C4-2B (cell line): ENCODE measurements at regions not wholly inside any gene's neighbourhood (a gene's known extent, or its start where the extent isn't known, plus 50 kb on each side); places are given as distances from the start of the nearest gene placed in this dataset.

Experiments
- H3K27ac ChIP-seq: fragments of 450-650 bp; 2 replicates; pipeline ENCODE4 v1.5.1; 2017
- ZFX ChIP-seq: fragments of 450-650 bp; IDR thresholded peaks from 2 replicates; pipeline ENCODE4 v1.6.1; 2017
- TF ChIP-seq, protein P1 (sequence below): fragments of 450-650 bp; conservative IDR thresholded peaks from 2 replicates; pipeline ENCODE4 v1.5.1; 2017; ENCODE audit warnings: mild to moderate bottlenecking

DNA sequence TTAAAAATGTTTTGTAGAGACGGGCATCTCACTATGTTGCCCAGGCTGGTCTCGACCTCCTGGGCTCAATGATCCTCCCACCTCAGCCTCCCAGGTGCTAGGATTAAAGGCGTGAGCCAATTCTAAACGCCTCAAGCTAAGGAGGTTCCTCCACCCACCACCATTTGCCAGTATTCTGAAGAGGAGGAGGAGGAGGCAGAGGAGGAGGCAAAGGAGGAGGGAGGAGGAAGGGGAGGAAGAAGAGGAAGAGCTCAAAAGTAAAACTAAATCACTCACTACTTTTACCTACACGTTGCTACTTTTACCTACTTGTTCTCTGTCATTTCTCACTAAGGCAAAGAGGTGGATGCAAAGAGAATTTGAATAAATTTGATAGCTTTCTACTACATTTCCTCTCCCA lies 63.6 kb upstream of the ARID1B start:
- TF ChIP-seq, protein P1, sequence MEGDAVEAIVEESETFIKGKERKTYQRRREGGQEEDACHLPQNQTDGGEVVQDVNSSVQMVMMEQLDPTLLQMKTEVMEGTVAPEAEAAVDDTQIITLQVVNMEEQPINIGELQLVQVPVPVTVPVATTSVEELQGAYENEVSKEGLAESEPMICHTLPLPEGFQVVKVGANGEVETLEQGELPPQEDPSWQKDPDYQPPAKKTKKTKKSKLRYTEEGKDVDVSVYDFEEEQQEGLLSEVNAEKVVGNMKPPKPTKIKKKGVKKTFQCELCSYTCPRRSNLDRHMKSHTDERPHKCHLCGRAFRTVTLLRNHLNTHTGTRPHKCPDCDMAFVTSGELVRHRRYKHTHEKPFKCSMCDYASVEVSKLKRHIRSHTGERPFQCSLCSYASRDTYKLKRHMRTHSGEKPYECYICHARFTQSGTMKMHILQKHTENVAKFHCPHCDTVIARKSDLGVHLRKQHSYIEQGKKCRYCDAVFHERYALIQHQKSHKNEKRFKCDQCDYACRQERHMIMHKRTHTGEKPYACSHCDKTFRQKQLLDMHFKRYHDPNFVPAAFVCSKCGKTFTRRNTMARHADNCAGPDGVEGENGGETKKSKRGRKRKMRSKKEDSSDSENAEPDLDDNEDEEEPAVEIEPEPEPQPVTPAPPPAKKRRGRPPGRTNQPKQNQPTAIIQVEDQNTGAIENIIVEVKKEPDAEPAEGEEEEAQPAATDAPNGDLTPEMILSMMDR = no peak
- no peak for TF ChIP-seq ZFX
- H3K27ac ChIP-seq = no peak overlapping the region

DNA sequence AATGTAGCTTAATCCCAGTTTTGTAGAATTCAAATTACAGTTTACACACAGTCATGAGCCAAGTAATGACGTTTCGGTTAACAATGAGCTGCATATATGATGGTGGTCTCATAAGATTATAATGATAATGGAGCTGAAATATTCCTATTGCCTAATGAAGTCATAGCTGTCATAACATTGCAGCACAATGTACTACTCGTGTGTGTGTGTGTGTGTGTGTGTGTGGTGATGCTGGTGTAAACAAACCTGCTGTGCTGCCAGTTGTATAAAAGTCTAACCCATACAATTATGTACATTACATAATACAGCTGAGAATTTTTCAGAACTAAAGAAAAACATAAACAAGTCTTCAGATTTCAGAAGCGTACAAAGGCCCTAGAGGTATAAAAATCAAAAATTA lies 66.7 kb upstream of the ARID1B start:
- no peak overlapping the region for H3K27ac ChIP-seq
- no peak for TF ChIP-seq ZFX
- TF ChIP-seq, protein P1 = no peak

DNA sequence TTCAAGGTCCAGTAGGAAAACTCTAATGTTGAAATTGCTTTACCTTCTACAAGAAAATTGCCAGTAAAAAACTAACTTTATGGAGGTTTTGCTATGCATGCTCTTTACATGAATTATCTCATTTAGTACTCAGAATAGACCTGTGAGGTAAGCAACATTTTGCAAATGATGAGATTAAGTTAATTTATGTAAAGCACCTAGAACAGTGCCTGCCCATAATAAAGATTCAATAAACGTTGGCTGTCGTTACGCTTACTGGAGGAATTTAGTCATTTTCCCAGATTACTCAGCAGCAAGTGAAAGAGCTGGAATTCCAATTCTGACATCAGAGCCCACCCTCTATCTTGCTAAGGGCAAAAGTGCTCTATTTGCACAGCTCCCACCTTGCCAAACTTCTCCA lies 69.4 kb upstream of the ARID1B start:
- H3K27ac ChIP-seq = no peak overlapping the region
- no peak for TF ChIP-seq ZFX
- TF ChIP-seq, protein P1 = no peak

DNA sequence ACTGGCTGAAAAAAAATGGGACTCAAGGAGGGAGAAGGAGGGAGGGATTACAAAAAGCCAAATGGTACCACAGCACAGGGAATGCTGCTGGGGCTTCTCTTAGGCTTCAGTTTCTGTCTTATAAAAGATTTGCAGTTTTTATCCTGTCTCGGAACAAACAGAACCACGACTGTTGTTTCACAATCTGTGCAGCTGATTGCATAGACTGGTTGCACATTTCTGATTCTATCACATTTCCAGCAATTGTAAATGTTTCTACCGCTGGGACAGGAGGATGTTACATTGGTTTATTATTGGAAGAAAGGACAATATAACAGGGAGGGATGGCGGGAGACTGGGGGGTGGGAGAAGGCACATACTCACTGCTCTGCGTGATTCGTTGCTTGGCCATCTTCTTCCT lies 73.5 kb upstream of the ARID1B start:
- no peak overlapping the region for H3K27ac ChIP-seq
- TF ChIP-seq, protein P1 = no peak
- no peak for TF ChIP-seq ZFX

- TF ChIP-seq, protein P1 = no peak
- TF ChIP-seq ZFX = no peak
- H3K27ac ChIP-seq = no peak overlapping the region
Observed at GRCh38 chr6:156701966-156702365, 75.2 kb upstream of the ARID1B start.

GRCh38 chr6:156700440-156701057 lies 76.6 kb upstream of the ARID1B start:
- TF ChIP-seq, protein P1 = no peak
- TF ChIP-seq ZFX = no peak

GRCh38 chr6:156699935-156700334 lies 77.2 kb upstream of the ARID1B start:
- no peak overlapping the region for H3K27ac ChIP-seq
- TF ChIP-seq ZFX = no peak
- TF ChIP-seq, protein P1 = no peak

More at GRCh38 chr6:156700440-156701057, 76.6 kb upstream of the ARID1B start:
- H3K27ac ChIP-seq = no peak overlapping the region
